ENCODE measurements at regions not wholly inside any gene's neighbourhood (a gene's known extent, or its start where the extent isn't known, plus 50 kb on each side); places are given as distances from the start of the nearest gene placed in this dataset.

- TF ChIP-seq CTCF (IDR thresholded peaks at IDR 0.05) (no peak), POLR2A (IDR thresholded peaks at IDR 0.05) (no peak), EP300 (IDR thresholded peaks at IDR 0.05) (no peak), POLR2AphosphoS5 (IDR thresholded peaks at IDR 0.05) (no peak)
- H3K27ac ChIP-seq, result no peak overlapping the region
- H3K4me3 ChIP-seq, result no peak overlapping the region
- 67% methylated on average over 2 of the region's 2 CpGs for WGBS
- H3K9me3 ChIP-seq, result no peaks in the 10 kb centered on the region
- no peaks in the 10 kb centered on the region for H3K27me3 ChIP-seq
- no peaks in the 10 kb centered on the region for H3K36me3 ChIP-seq
- DNase-seq (ENCODE audit: low spot score in 2 of 2), result peak in 1 of 2 donors; percentile 29
- no peaks in the 10 kb centered on the region for H3K4me1 ChIP-seq
Measured at GRCh38 chr20:43300901-43301300, 111.2 kb upstream of the PTPRT start.

- no peaks in the 10 kb centered on the region for H3K9me3 ChIP-seq
- no peaks in the 10 kb centered on the region for H3K36me3 ChIP-seq
- H3K4me1 ChIP-seq, result no peaks in the 10 kb centered on the region
- DNase-seq (ENCODE audit: low spot score in 2 of 2), result no peak
- WGBS, result 87% methylated on average over 8 of the region's 8 CpGs
- TF ChIP-seq EP300 (IDR thresholded peaks at IDR 0.05) (no peak), CTCF (IDR thresholded peaks at IDR 0.05) (no peak), POLR2A (IDR thresholded peaks at IDR 0.05) (no peak), POLR2AphosphoS5 (IDR thresholded peaks at IDR 0.05) (no peak)
- H3K27ac ChIP-seq, result no peak overlapping the region
- no peak overlapping the region for H3K4me3 ChIP-seq
- H3K27me3 ChIP-seq, result no peaks in the 10 kb centered on the region
Measured at GRCh38 chr20:43295781-43296180, 106.1 kb upstream of the PTPRT start.

GRCh38 chr20:43295263-43295662 is 105.6 kb upstream of the PTPRT start:
- TF ChIP-seq POLR2AphosphoS5 (IDR thresholded peaks at IDR 0.05), result no peak
- TF ChIP-seq POLR2A (IDR thresholded peaks at IDR 0.05), result no peak
- TF ChIP-seq CTCF (IDR thresholded peaks at IDR 0.05), result no peak
- no peak for TF ChIP-seq EP300 (IDR thresholded peaks at IDR 0.05)
- WGBS, result 89% methylated on average over 9 of the region's 9 CpGs
- Histone ChIP-seq H3K27ac (no peak overlapping the region), H3K4me3 (no peak overlapping the region), H3K27me3 (no peaks in the 10 kb centered on the region), H3K4me1 (no peaks in the 10 kb centered on the region), H3K36me3 (no peaks in the 10 kb centered on the region), H3K9me3 (no peaks in the 10 kb centered on the region)
- DNase-seq (ENCODE audit: low spot score in 2 of 2), result no peak

- 80% methylated on average over 4 of the region's 4 CpGs for WGBS
- no peaks in the 10 kb centered on the region for H3K27me3 ChIP-seq
- H3K4me1 ChIP-seq, result no peaks in the 10 kb centered on the region
- no peaks in the 10 kb centered on the region for H3K36me3 ChIP-seq
- no peak overlapping the region for H3K27ac ChIP-seq
- no peak overlapping the region for H3K4me3 ChIP-seq
- TF ChIP-seq CTCF (IDR thresholded peaks at IDR 0.05) (no peak), POLR2AphosphoS5 (IDR thresholded peaks at IDR 0.05) (no peak), POLR2A (IDR thresholded peaks at IDR 0.05) (no peak), EP300 (IDR thresholded peaks at IDR 0.05) (no peak)
- no peak for DNase-seq (ENCODE audit: low spot score in 2 of 2)
- H3K9me3 ChIP-seq, result no peaks in the 10 kb centered on the region
Measured at GRCh38 chr20:43294031-43294430, 104.3 kb upstream of the PTPRT start.

- TF ChIP-seq EP300 (IDR thresholded peaks at IDR 0.05), result no peak
- no peak for TF ChIP-seq CTCF (IDR thresholded peaks at IDR 0.05)
- no peak for TF ChIP-seq POLR2AphosphoS5 (IDR thresholded peaks at IDR 0.05)
- no peak for TF ChIP-seq POLR2A (IDR thresholded peaks at IDR 0.05)
Measured at GRCh38 chr20:43293068-43293786, 103.5 kb upstream of the PTPRT start.

More at GRCh38 chr20:43293068-43293786, 103.5 kb upstream of the PTPRT start:
- Histone ChIP-seq H3K27ac (no peak overlapping the region), H3K4me3 (no peak overlapping the region), H3K9me3 (no peaks in the 10 kb centered on the region), H3K36me3 (no peaks in the 10 kb centered on the region), H3K4me1 (no peaks in the 10 kb centered on the region), H3K27me3 (no peaks in the 10 kb centered on the region)
- WGBS, result 84% methylated on average over 10 of the region's 11 CpGs
- DNase-seq (ENCODE audit: low spot score in 2 of 2), result no peak
